AG04450 (cell line): ENCODE measurements at regions not wholly inside any gene's neighbourhood (a gene's known extent, or its start where the extent isn't known, plus 50 kb on each side); places are given as distances from the start of the nearest gene placed in this dataset.
"Not testable (repeated sequence)": the region's sequence is repeated elsewhere in the genome, so short reads cannot be mapped to it uniquely, and the experiment has no call there.

ENCODE experiments used
- CTCF ChIA-PET: fragments of 300-600, 350-600 bp; formaldehyde crosslinking; extraction: SDS; loops from one replicate; lab custom pipeline; 2022; ENCODE audit warnings: antibody characterized with exemption, inconsistent platforms; lab: Charles Lee
- POLR2A ChIA-PET: fragments of 350-600 bp; formaldehyde crosslinking; extraction: SDS; loops from one replicate; lab custom pipeline; 2021; ENCODE audit warnings: antibody characterized with exemption, inconsistent platforms; lab: Yijun Ruan, JAX
- DNase-seq: peaks from one replicate; pipeline ENCODE4 v3.0.0-alpha.2; 2011; ENCODE audit warnings: low read depth, low spot score
- H3K27ac ChIP-seq: one replicate; pipeline ENCODE4 v1.5.1; 2012; ENCODE audit warnings: low read depth, low read length, control low read depth
- H3K27me3 ChIP-seq: one replicate; pipeline ENCODE4 v1.6.0; 2012; ENCODE audit warnings: low read length; ENCODE audit not compliant: control insufficient read depth, insufficient read depth
- H3K4me3 ChIP-seq: 2 replicates; pipeline ENCODE4 v1.5.1; 2011; ENCODE audit warnings: mild to moderate bottlenecking, low read depth, low read length, control low read depth
- H3K9me3 ChIP-seq: 2 replicates; pipeline ENCODE4 v1.5.1; 2012; ENCODE audit warnings: low read length; ENCODE audit not compliant: control insufficient read depth, insufficient read depth
- CTCF ChIP-seq: IDR thresholded peaks from 2 replicates; pipeline ENCODE4 v1.5.1; 2011; ENCODE audit warnings: low read depth, low read length, control low read depth, inconsistent platforms

- H3K9me3 ChIP-seq, result peaks cover 47% of the 10 kb centered on the region
- POLR2A ChIA-PET, H3K27ac ChIP-seq, DNase-seq, H3K4me3 ChIP-seq, CTCF ChIA-PET, H3K27me3 ChIP-seq: not testable (repeated sequence)
Measured at GRCh38 chr17:21781666-21782024, 89.3 kb downstream of the KCNJ18 start.

GRCh38 chr17:21782107-21782506, 89.8 kb downstream of the KCNJ18 start:
- H3K27ac ChIP-seq, H3K27me3 ChIP-seq, H3K4me3 ChIP-seq, POLR2A ChIA-PET, DNase-seq, CTCF ChIA-PET: not testable (repeated sequence)
- H3K9me3 ChIP-seq, result peaks cover 43% of the 10 kb centered on the region

GRCh38 chr17:21782604-21783003, 90.3 kb downstream of the KCNJ18 start:
- H3K27ac ChIP-seq, POLR2A ChIA-PET, H3K4me3 ChIP-seq, CTCF ChIA-PET, DNase-seq, H3K27me3 ChIP-seq: not testable (repeated sequence)
- H3K9me3 ChIP-seq, result peaks cover 39% of the 10 kb centered on the region

GRCh38 chr17:21783017-21783416, 90.7 kb downstream of the KCNJ18 start:
- H3K9me3 ChIP-seq, result peaks cover 39% of the 10 kb centered on the region
- CTCF ChIA-PET, POLR2A ChIA-PET, DNase-seq, H3K4me3 ChIP-seq, H3K27ac ChIP-seq, H3K27me3 ChIP-seq: not testable (repeated sequence)

GRCh38 chr17:21814272-21814671, 121.9 kb downstream of the KCNJ18 start:
- CTCF ChIA-PET, H3K27ac ChIP-seq, POLR2A ChIA-PET, DNase-seq, H3K4me3 ChIP-seq, H3K27me3 ChIP-seq: not testable (repeated sequence)
- peaks cover 38% of the 10 kb centered on the region for H3K9me3 ChIP-seq

- DNase-seq, result no peak
- Histone ChIP-seq H3K4me3 (no peak overlapping the region), H3K27ac (no peak overlapping the region), H3K27me3 (no peaks in the 10 kb centered on the region), H3K9me3 (peaks cover 38% of the 10 kb centered on the region)
- POLR2A ChIA-PET, result no interaction called here
- TF ChIP-seq CTCF, result no peak
- CTCF ChIA-PET, result no interaction called here
Measured at GRCh38 chr17:21814776-21815175, 122.5 kb downstream of the KCNJ18 start.

GRCh38 chr17:21815352-21816063, 123.2 kb downstream of the KCNJ18 start:
- TF ChIP-seq CTCF, result no peak
- Histone ChIP-seq H3K9me3 (peaks cover 38% of the 10 kb centered on the region), H3K27me3 (no peaks in the 10 kb centered on the region), H3K27ac (no peak overlapping the region), H3K4me3 (no peak overlapping the region)
- ChIA-PET CTCF (no interaction called here), POLR2A (no interaction called here)
- DNase-seq, result no peak
